ENCODE measurements at regions not wholly inside any gene's neighbourhood (a gene's known extent, or its start where the extent isn't known, plus 50 kb on each side); places are given as distances from the start of the nearest gene placed in this dataset.

- no peak for DNase-seq
- ATAC-seq = no peak
- Histone ChIP-seq H3K27me3 (no peaks in the 10 kb centered on the region), H3K27ac (no peak overlapping the region), H3K9me3 (no peaks in the 10 kb centered on the region), H3K4me3 (no peak overlapping the region), H3K36me3 (no peaks in the 10 kb centered on the region), H3K4me1 (peaks cover 0 to 14% (median 6%) of the 10 kb centered on the region in 4 donors)
- TF ChIP-seq POLR2A (IDR thresholded peaks at IDR 0.05) = no peak
- TF ChIP-seq, protein P1, sequence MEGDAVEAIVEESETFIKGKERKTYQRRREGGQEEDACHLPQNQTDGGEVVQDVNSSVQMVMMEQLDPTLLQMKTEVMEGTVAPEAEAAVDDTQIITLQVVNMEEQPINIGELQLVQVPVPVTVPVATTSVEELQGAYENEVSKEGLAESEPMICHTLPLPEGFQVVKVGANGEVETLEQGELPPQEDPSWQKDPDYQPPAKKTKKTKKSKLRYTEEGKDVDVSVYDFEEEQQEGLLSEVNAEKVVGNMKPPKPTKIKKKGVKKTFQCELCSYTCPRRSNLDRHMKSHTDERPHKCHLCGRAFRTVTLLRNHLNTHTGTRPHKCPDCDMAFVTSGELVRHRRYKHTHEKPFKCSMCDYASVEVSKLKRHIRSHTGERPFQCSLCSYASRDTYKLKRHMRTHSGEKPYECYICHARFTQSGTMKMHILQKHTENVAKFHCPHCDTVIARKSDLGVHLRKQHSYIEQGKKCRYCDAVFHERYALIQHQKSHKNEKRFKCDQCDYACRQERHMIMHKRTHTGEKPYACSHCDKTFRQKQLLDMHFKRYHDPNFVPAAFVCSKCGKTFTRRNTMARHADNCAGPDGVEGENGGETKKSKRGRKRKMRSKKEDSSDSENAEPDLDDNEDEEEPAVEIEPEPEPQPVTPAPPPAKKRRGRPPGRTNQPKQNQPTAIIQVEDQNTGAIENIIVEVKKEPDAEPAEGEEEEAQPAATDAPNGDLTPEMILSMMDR (IDR thresholded peaks at IDR 0.05) = no peak
- intact Hi-C loops (cut with DNase I) = no loop called here
- 72% methylated on average over 3 of the region's 4 CpGs for WGBS (ENCODE audit: insufficient coverage, low coverage, low lambda C conversion rate, missing lambda C conversion rate)
These were observed 100.0 kb upstream of the FOXP4 start for GRCh38 chr6:41446132-41446531.

DNA sequence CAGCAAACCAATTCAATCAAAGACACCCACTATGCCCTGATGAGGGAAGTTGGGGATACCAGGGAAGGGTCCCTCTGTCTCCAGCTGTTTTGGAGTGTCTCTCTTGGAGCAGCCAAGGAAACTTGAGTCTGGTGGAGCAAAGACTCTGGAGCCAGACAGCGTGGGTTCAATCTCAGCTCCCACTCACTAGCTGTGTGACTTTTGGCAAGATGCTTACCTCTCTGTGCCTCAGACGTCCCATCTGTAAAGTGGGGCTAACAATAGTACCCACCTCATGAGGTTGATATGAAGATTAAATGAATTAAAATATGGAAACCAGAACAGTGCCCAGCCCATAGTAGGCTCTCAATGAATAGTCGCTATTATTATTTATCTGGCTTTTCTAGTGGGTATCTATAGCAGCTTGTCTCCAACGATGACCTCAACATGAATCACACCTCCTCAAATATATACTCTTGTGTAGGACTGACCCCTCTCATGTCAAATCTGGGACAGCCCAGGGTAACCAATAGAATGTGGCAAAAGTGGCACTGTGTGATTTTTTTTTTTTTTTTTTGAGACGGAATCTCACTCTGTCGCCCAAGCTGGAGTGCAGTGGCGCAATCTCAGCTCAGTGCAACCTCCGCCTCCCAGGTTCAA, 99.2 kb upstream of the FOXP4 start:
- H3K4me3 ChIP-seq = no peak overlapping the region
- no peaks in the 10 kb centered on the region for H3K27me3 ChIP-seq
- no peaks in the 10 kb centered on the region for H3K9me3 ChIP-seq
- intact Hi-C loops (cut with DNase I) = no loop called here
- H3K27ac ChIP-seq = no peak overlapping the region
- no peak for ATAC-seq
- WGBS (ENCODE audit: insufficient coverage, low coverage, low lambda C conversion rate, missing lambda C conversion rate) = 86% methylated on average over 4 of the region's 8 CpGs
- TF ChIP-seq POLR2A (IDR thresholded peaks at IDR 0.05) = no peak
- TF ChIP-seq, protein P1 (IDR thresholded peaks at IDR 0.05) = no peak
- H3K4me1 ChIP-seq = peaks cover 0 to 14% (median 6%) of the 10 kb centered on the region in 4 donors
- H3K36me3 ChIP-seq = no peaks in the 10 kb centered on the region
- no peak for DNase-seq

- Histone ChIP-seq H3K27ac (no peak overlapping the region), H3K4me1 (peaks cover 0 to 14% (median 6%) of the 10 kb centered on the region in 4 donors), H3K9me3 (no peaks in the 10 kb centered on the region), H3K4me3 (no peak overlapping the region), H3K36me3 (no peaks in the 10 kb centered on the region), H3K27me3 (no peaks in the 10 kb centered on the region)
- ATAC-seq (no peak), DNase-seq (no peak)
- 90% methylated on average over 1 of the region's 1 CpG for WGBS (ENCODE audit: insufficient coverage, low coverage, low lambda C conversion rate, missing lambda C conversion rate)
- TF ChIP-seq POLR2A (IDR thresholded peaks at IDR 0.05) = no peak
- TF ChIP-seq, protein P1 (IDR thresholded peaks at IDR 0.05) = no peak
- intact Hi-C loops (cut with DNase I) = no loop called here
These were observed 97.9 kb upstream of the FOXP4 start for GRCh38 chr6:41448256-41448655.

- ATAC-seq (peak; percentile 80 to 92 (median 91)), DNase-seq (peak; percentile 80 to 89 (median 86))
- TF ChIP-seq POLR2A (IDR thresholded peaks at IDR 0.05) = no peak
- TF ChIP-seq, protein P1 (IDR thresholded peaks at IDR 0.05) = no peak
- intact Hi-C loops (cut with DNase I) = no loop called here
- WGBS (ENCODE audit: insufficient coverage, low coverage, low lambda C conversion rate, missing lambda C conversion rate) = 35% methylated on average over 6 of the region's 8 CpGs
- H3K4me3 ChIP-seq = no peak overlapping the region
- H3K27me3 ChIP-seq = no peaks in the 10 kb centered on the region
- H3K27ac ChIP-seq = peak overlapping the region in 1 of 3 donors; percentile 14
- no peaks in the 10 kb centered on the region for H3K36me3 ChIP-seq
- H3K4me1 ChIP-seq = peaks cover 0 to 14% (median 6%) of the 10 kb centered on the region in 4 donors
- H3K9me3 ChIP-seq = no peaks in the 10 kb centered on the region
These were observed 96.6 kb upstream of the FOXP4 start for GRCh38 chr6:41449399-41450245.
